HG03103 (cell line): ENCODE measurements at regions not wholly inside any gene's neighbourhood (a gene's known extent, or its start where the extent isn't known, plus 50 kb on each side); places are given as distances from the start of the nearest gene placed in this dataset.

ENCODE experiments used
- ATAC-seq: cut with Tn5 transposase; IDR thresholded peaks from one replicate; pipeline ENCODE4 v1.9.1; 2021; ENCODE audit warnings: low read depth; ENCODE audit not compliant: unreplicated experiment

DNA sequence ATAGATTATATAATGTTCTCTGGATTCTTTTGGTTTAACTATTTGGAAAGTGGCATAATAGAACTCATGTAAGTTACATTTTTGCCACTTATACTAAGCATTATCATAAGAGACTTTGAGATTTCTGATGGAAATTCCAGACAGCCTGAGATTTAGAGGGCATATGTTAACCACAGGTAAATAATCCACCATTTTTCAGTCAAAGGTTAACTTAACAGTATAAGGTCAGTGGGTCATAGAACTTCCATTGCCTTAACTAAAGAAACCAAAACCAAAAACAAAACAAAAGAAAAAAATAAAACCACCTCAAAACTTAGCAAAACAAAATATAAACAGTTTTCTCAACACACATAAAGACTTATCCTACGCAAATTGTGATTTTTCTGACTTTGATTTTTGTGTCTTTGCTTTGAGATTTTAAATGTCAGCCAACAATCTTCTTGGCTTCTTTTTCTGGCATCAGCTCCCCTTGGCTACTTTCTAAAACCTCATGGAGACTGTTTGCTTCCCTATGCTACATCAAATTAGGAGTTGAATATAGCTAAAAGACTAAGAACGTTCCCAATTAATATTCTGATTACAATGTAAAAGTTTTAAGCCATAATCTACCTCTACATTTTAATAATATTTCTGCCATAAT, 430.1 kb upstream of the DAB2 start:
- ATAC-seq, result no peak

DNA sequence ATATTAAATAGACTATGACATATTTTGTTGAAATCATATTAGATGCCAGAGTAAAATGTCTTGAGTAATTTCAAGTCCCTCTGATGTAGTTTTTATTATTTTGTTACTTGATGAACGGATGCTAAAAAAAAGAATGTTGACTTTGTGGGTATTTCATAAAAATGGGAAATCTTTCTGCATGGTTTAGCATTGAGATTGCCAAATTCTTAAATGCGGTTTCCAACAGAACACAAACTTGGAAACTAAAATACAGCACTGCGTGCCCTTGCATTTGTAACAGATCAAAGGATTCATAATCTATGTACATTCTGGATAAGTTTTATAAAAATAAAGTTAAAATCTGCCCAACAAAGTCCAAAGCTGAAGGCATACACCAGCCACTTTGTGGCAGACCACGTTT, 425.5 kb upstream of the DAB2 start:
- ATAC-seq, result no peak

GRCh38 chr5:39846144-39846543, 421.4 kb upstream of the DAB2 start:
- ATAC-seq, result no peak

DNA sequence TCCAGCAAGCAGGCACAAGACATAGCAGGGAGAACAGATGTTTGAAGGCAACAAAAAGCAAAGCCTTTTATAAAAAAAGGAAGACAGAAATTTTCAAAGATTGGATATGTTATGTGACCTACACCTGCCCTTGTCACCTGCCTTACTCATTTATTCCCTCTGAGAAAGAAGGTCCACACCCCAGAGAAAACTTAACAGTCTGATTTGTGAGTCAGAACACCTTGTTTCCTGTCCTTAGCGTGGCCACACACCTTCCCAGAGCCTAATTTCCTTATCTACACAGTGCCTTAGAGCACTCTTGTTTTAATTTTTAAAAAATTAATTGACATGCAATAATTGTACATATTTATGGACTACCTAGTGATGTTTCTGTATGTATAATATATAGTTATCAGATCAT, 419.0 kb upstream of the DAB2 start:
- ATAC-seq, result no peak

DNA sequence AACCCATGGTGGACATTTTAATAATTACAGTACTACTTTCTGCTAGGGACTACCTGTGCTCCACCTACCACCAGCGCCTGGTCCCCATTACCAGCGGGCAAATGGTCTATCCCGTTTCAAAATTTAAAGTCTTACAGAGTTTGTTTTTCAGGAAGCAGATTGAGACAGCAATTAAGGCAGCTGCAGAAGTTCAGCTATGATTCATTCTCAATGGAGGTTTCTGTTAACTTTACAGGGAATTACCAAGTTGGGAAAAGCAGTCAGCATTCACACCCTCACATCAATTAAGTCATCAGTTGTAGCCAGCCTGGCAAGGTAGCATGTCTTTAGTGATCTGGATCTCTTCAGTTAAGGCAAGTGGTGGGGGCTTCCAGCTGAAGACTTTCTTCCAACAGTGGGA, 410.6 kb upstream of the DAB2 start:
- no peak for ATAC-seq

- no peak for ATAC-seq
These were observed 404.7 kb upstream of the DAB2 start for GRCh38 chr5:39829441-39829840.

- no peak for ATAC-seq
These were observed 401.3 kb upstream of the DAB2 start for GRCh38 chr5:39826051-39826450.

DNA sequence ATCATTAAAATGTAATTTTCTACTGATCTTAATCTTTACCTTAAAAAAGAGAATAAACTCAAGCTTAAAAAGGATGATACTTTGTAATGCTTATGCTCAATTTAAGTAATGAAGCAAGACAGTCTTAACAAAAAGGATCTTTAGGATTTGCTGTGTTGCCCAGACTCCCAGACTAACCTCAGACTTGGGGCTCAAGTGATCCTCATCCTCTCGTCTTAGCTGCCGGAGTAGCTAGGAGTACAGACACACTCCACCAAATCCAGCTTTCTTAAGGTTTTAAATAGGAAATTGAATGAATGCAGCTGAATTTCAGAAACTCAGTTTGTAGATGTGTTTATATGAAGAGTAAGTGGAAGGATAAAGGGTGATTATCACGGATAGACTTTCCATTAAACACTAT, 400.5 kb upstream of the DAB2 start:
- no peak for ATAC-seq

DNA sequence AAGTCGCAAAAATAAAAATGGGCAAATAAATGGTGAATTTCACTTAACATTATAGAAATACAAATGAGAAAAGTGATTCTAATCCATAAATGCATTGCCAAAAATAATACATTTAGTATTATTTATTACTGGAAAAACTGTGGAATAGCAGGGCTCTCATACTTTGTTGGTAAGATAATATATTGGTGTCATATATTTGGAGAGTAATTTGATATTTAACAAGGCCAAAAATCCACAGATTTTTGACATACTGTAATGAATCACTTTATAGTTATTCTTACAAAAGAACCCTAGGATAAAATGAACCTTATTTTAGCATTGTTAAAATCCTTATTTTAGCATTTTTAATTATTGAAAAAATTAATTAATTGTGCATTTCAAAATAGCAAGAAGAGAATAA, 397.2 kb upstream of the DAB2 start:
- ATAC-seq, result no peak

DNA sequence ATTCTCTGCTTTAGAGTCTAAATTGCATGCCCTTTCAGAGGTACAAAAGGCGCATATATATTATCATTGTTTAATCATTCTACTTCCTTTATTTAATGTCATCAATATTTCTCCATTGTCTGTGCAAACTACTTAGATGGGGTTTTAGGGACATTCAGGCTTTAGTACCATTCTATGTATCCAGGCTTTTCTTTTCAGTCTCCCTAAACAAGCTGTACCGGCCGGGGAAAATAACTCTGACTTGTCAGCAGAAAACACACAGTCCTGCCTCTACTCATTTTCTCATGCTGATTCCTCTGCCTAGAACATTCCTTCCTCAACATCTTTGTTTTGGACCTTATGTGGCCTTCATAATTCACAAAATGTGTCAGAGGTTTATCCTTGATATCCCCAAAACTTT, 392.1 kb upstream of the DAB2 start:
- no peak for ATAC-seq

DNA sequence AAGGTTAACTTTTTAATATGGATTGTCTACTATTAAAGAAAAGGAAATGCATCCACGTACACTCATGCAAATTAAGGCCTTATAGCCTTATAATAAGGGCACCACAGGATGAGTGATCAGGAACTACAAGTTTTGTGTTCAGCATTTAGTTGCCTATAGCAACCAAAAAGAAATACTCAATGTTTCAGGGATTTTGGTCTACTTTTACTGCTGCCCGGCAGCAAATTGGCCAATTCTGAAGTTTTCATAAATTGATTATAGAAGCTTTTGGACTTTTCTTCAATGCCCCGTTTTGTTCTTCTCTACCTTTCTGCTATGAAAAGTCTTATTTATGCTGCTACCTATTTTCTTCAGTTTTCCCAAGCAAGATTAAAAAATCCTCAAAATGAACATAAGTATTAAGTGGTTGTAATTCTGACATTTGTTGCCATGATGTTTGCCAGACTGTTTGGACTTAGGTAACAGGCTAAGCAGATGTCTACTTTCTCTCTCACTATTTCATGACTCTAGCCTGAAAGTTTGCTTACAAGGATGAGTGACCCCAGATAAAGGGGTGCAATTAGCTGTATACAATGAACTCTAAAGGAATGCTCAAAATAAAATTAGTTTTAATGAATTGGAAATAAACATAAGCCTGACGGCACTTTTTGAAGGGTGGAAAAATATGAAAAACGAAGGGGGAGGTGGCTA, 391.5 kb upstream of the DAB2 start:
- no peak for ATAC-seq

DNA sequence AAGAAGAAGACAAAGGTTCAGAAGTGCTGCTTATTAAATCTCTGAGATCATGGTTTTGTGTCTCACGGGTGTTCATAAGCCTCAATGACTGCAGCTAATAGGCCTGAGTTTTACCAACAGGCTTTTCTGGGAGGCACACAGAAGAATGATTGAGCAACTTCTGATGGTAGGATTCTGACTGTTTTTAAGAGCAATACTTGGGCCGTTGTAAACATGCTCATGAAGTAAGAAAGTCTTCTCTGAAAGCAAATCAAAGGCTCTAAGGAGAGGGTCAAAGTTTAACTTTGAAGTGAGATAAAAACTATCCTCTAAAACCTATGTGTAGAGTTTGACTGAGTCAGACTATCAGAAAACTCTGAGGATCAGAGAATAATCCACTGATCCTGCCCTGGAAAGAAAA, 390.9 kb upstream of the DAB2 start:
- ATAC-seq, result no peak

GRCh38 chr5:39811381-39811780, 386.6 kb upstream of the DAB2 start:
- ATAC-seq, result no peak

GRCh38 chr5:39808656-39809055, 383.9 kb upstream of the DAB2 start:
- ATAC-seq, result no peak

DNA sequence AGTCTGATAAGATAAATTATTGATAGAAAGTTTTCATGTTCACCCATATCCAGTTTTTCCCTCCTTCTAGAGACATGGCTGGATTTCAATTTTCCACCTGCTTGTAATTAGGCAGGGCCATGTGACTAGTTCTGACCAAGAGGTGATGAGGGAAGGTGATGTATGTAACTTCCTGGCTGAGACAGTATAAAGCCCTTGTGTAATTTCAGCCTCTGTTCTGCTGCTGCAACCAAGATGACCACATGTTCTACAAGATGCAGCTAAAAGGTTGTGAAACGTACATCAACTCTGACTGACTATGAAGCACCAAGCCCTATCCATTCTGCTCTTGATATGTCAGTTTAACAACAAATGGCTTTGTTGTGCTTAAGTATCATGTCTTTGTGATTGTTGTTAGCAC, 376.5 kb upstream of the DAB2 start:
- no peak for ATAC-seq

DNA sequence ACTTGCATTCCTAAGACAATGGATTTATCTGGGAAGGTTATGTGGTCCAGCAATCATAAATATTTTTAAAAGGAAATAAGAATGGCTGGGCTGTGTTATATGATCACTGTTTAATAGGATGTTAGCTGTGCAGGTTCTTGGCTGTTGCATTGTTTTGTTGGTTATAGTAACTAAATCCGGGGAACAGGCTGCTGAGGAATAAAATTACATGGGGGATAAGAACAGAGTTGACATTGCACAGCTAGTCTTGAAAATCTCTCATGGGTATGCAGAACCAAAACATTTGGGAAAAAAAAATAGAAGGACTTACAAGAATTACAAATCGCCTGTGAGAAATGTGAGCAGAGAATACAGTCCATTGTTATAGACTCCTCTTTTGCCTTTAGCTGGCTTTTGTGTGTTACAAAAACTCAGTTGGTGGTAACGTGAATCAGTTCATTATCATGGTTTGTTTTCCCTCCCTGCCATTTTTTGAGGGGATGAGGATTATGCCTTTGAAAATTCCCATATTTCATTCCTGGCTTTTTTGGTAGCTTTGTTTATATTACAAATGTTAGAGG, 375.3 kb upstream of the DAB2 start:
- ATAC-seq, result no peak

DNA sequence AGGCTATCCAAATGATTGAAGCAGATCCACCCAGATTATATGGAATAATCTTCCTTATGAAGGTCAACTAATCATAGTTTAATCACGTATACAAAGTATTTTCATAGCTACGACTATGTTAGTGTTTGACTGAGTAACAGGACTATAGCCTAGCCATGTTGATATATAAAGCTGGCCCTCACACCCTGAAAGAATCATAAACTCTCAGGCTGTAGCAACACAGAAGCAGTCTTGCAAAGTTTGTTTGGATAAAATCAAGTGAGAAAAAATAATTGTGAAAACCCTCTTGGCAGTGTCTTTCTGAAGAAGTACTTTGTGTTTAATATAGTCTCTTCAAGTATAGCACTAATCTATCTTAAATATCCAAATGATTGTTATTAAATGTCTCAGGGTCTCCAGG, 374.5 kb upstream of the DAB2 start:
- no peak for ATAC-seq

- no peak for ATAC-seq
These were observed 369.9 kb upstream of the DAB2 start for GRCh38 chr5:39794513-39795210.

DNA sequence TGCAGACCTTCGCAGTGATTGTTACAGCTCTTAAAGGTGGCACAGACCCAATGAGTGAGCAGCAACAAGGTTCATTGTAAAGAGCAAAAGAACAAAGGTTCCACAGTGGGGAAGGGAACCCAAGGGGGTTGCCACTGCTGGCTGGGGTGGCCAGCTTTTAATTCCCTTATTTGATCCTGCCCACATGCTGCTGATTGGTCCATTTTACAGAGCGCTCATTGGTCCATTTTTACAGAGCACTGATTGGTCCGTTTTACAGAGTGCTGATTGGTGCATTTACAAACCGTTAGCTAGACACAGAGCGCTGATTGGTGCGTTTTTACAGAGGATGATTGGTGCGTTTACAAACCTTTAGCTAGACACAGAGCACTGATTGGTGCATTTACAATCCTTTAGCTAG, 360.6 kb upstream of the DAB2 start:
- no peak for ATAC-seq

- ATAC-seq, result peak; percentile 63
These were observed 359.1 kb upstream of the DAB2 start for GRCh38 chr5:39783756-39784421.

GRCh38 chr5:39780347-39780746, 355.6 kb upstream of the DAB2 start:
- no peak for ATAC-seq
